GF-D8 (cell line): ENCODE measurements at regions not wholly inside any gene's neighbourhood (a gene's known extent, or its start where the extent isn't known, plus 50 kb on each side); places are given as distances from the start of the nearest gene placed in this dataset.

ENCODE experiments used
- DNase-seq: peaks from one replicate; lab custom pipeline; 2025; lab: John Stamatoyannopoulos, UW

DNA sequence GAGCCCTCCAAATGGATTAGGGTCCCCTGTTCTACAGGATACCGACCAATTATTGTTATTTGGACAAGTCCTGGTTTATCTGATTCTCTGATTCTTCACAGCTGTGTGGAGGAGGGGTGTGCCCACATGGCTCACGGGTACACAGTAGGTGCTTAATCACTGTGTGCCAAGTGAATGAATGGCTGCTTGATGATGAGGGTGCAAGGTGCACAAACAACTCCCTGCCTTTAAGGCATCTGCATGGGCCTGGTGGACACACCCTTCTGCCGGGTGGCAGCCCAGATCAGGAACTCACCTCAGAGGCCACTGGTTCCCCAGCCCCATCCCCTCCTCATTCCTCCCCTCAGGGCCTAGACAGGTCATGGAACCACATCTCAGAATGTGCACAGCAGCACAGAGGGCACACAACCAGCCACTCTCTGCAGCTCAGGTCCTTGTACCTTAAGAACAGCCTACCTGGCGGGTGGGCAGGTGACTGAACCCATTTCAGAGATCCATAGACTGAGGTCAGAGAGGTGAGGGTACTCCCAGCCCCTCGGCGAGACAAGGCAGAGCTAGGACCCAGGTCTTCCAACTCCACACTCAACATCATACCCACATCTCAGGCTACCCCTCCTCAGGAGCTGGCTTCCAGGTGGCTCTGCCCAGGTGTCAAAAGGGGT, 50.3 kb downstream of the SHANK2 start:
- no peak for DNase-seq

DNA sequence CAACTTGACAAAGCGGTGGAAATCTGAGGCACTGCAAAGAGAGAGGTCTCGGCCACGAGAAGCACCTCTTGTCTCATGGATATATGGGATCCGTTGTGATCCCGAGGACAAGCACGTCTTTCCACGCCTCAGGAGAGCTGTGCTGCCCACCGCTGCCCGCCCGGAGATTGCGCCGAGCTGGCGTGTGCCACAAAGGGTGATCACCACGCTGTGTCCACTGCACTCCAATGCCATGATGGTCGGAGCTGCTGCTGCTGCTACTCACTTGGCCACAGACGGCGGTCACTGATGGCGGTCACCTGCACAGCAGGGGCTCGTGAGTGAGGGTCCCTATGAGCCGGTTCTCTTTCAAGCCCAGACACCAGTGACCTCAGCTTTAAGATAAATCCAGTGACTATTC, 51.1 kb downstream of the SHANK2 start:
- DNase-seq, result no peak

DNA sequence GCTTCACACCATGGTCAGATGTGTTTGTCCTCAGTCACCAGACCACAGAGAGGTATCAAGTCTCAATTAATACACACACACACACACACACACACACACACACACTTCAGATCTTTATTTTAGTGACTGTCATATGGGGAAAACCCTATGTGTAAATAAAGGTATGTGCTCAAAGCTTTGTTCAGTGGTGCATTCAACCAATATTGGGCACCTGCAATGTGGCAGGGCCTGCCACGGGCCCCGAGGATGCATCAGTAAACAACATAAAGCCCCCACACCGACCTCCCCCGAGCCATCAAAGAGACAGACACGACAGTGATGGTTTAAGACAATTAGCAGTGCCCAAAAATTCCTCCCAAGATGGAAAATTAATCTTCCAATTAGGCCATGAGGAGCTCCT, 51.6 kb downstream of the SHANK2 start:
- no peak for DNase-seq

DNA sequence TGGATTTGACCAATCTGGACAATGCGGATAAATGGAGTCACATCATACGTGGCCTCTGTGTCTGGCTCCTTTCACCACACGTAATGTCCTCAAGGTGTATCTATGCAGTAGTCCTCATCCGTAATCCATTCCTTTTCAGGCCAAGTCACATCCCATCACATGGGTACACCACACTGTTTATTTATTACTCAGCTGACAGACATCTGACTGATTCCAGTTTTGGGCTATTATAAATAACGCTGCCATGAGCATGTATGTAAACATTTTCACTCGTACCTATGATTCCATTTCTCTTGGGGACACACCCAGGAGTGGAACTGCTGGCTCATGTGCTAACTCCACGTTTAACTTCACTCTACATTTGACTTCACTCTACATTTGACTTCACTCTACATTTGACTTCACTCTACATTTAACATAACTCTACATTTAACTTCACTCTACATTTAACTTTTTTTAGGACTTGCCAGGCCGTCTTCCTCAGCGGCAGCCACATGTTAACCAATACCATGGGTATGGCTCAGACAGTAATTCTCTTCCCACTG, 52.1 kb downstream of the SHANK2 start:
- DNase-seq, result no peak

DNA sequence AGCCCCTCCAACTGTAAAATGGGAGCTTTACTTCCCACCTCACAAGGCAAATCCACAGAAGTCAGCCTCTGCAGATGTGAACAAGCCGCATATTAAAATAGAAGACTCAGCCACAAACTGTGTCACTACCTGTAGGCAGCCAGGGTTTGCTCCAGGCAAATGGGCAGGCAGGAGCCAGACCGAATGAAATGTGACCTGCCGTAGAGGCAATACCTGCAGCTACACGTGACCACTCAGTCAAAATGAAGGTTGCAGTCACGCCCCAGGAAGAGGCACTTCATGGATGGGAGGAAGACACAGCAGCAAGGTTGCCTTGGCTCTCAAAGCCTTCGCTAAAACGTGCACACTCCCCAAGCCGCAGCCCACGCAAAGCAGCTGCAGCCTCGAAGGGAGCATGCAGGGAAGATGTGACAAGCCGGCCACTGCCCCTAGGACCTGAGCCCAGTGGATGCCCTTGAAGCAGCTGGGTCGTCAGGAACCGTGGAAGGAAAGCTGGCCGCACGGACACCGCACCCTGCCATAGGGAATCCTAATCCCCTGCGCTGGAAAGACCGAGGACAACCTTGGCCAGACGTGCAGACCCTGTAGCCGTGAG, 53.1 kb downstream of the SHANK2 start:
- DNase-seq, result no peak

DNA sequence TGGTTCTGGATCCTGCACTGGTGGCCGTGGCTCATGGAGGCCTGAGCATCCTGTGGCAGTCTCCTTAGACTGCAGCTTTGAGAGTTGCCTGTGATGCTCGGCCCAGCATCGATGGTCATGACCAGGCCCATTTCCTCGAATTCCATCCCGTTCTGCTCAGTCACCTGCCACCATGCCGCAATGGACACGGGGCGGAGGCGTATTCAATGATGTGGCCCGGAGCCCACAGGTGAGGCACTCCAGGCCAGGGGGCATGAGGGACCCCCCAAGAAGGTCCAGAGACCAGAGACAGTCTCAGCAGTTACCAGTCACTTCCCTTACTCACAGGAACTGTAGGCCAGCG, 53.6 kb downstream of the SHANK2 start:
- no peak for DNase-seq

DNA sequence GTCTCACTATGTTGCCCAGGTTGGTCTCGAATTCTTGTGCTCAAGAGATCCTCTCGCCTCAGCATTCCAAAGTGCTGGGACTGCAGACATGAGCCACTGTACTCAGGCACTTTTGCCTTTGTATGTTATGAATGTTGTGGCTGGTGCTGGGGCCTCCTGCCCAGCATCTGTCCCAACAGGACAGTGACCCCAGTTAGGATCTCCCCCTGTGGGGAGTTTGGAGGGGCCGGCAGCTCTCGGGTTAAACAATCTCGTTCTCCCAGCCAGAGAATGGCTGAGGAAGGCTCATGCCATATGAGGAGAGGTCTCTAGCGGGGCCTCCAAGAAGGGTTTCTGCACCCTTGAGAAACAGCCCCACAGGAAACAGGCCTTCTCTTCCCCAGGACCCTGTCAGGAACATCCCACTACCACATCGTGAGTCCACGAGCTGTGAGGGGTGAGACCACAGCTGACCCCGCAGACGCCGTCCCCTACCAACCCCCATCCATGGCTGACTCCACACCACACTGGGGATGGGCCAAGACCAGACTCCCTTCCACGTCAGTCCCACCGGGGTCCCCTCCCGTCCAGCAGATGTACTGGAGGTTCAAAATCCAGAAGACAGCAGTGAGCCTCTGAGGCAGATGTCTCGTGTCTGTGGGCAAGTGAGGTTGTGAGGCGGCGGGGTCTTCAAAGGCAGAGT, 54.1 kb downstream of the SHANK2 start:
- DNase-seq, result no peak

DNA sequence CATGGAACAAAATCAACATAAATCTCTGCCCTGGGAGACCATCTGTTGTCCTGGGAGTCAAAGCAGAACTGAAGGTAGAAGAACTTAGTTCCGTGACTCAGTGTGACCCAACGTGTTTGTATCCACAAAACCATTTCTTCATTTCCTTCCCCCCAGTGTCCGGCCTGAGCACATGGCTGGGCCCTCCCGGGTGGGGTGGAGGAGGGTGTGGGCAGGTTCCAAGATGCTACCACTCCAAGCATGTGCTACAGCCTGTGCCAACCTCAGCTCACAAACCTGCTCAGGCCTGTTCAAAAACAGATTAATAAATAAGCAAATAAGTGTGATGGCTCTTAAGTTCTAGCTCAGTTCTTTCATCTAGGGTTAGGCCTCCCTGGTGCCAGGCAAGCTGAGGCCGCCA, 55.3 kb downstream of the SHANK2 start:
- DNase-seq, result no peak

DNA sequence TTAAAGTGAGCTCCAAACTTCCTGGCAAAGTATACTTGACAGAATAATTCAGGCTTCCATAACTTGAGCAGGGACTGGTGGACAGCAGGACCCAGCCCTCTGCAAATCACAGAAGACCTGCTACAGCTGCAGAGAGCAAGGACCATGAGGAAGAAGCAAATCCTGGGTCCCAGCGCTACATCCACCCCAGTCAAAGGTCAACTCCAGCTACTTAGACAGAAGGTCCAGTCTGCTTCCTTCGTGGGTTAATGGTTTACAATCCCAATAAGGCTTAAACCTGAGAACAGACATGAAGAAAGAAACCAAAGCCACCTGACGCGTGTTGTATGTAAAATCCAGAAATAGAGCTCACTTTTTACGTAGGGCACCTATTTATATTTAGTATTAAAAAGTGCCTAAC, 57.7 kb downstream of the SHANK2 start:
- DNase-seq, result no peak

DNA sequence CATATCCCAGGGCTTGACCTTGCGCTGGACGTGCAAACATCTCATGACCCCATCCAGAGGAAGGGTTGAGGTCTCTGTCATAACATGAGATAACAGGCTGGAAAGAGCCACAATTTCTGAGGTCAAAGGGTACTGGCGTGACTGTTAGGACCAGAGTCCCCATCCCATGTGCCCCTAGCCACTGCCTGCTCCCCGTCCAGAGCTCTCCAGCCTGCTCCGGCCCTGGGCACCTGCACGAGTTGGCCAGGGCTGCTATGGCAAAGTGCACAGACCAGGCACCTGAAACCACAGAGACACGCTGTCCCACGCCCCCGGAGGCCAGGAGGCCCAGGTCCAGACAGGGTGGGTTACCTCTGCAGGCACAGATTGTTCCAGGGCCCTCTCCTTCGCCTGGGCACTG, 58.9 kb downstream of the SHANK2 start:
- no peak for DNase-seq

DNA sequence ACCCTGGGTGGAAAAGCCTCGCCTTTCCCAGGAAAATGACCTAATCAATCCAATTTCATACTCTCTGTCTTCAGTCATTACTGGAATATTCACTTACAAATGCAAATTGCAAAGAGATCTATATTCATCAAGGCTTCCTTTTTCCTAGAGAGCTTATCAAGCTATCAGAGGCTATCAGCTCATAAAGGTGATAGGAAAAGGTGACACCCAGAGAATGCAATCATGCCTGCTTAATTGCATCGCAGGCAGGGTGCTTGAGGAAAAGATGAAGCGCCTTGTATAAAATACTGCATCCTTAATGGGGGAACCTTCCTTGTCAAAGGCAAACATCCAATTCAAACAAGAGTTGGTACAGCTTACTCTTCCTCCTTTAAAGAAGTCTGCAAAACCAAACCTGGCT, 59.7 kb downstream of the SHANK2 start:
- DNase-seq, result no peak

DNA sequence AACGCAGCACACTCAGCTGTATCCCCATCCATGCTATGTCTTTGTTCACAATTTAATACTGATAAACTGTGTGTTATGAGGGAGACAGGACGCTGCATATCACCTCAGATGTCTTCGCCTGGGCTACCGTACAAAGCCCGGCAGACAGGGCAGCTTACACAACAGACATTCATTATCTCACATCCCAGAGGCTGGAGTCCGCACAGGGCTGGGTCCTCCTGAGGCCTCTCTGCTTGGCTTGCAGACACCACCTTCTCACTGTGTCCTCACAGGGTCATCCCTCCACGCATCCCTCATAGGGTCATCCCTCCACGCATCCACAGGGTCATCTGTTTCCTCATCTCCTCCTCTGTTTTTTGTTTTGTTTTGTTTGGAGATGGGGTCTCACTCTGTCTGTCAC, 61.2 kb downstream of the SHANK2 start:
- no peak for DNase-seq

DNA sequence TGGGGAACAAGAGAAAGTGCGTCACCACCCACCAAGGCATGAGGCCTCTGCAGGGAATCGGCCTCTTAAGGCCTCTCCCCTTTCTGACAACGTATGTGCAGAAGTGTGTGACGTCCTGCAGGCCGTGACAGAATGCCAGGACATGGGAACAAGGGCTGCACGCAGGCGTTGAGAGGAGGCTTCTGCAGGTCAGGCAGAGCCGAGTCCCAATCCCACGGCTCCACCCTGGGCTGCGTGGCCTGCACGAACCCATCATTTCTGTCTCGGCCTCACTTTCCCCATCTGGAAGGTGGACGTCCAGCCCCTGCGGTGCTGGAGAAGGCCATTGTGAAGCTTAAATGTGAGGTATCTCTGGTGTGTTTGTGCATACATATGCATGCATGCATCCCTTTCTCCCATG, 61.8 kb downstream of the SHANK2 start:
- no peak for DNase-seq

DNA sequence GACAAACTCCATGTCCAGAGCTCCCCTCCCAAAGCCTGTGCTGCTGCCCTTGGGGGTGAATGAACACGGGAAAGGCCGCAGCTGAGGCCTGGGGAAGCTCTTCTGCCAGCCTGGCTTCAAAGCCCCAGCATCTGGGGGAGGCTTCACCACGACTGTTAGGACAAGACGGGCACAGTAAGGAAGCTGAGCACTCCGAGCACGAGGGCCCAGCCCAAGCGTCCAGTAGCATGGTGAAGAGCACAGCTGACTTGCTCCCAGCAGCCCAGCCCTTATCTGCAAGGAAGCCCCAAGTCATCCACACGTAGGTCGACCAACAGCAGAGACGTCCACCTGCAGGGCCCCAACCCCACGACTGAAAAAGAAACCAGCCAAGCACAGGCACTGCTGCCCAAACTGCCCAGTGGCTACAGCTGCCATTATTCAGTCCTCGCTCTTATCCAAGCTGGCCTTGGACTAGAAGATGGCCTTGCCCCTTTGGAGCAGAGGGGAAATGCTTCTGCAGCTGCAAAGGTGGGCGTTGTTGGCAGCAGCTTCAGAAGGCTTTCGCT, 62.5 kb downstream of the SHANK2 start:
- DNase-seq, result no peak

DNA sequence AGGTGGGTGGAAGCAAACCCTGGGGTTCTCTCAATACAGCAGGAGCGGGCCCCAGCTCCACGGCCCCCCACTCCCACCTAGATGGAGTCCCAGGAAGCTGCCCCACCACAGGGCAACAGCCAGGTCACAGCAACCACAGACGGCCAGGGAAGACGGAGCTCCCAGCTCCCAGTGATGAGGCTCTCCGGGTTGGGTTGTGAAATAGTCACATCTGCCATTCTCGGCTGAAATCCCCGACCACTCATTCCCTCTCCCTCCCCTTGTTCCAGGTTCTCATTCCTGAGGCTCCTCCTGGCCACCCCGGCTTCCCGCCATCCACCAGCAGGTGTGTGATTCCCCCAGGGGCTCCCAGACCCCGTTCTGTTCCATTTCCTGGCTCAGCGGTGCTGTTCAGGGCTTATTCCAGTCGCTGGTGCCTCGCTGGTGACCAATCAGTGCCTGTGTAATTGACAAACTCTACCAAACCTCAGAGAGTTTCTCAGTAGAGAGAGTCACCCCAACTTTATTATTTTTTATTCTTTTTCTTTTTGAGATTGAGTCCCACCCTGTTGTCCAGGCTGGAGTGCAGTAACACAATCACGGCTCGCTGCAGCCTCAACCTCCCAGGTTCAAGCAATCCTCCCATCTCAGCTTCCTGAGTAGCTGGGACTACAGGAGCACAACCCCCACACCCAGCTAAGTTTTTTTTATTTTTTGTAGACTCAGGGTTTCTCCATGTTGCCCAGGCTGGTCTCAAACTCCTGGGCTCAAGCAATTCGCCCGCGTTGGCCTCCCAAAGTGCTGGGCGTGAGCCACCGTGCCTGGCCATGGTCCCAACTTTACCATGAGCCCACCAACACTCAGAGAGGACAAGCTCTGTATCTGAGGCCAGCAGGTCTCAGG, 63.2 kb downstream of the SHANK2 start:
- no peak for DNase-seq

DNA sequence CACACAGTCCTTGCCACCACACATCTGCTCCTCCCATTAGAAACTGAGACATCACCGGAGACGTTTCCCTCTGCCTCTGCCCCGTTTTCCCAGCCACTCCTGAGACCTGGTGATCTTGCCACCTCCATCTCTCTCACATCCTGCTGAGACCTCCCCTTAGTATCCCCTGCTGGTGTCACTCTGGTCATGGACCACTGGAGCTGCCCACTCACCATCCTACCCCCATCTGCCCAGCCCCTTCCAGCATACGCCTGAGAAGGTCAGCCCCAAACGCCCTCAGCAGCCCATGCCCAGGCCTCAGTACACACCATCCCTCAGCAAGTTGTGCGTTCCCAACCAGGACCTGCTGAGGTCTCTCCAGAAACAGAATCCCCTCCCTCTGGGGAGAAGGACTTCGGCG, 64.3 kb downstream of the SHANK2 start:
- DNase-seq, result no peak

DNA sequence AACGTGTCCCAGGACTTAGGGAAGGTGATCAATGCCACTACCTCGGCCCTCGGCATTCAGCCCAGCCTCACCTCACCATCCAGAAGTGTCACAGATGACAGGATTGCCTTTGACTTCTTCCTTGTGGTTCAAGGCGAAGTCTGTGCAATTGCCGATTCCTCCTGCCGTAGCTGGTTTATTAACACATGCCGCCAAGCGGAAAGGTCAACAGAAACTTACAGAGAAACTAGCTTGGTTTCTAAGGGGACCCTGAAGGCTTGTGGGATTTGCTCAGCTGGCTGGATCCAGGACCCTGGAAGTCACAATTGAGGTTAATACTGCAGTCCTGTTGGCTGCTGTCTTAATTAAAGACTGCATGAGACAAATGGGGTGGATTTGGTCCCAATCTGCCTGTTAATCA, 65.6 kb downstream of the SHANK2 start:
- no peak for DNase-seq

DNA sequence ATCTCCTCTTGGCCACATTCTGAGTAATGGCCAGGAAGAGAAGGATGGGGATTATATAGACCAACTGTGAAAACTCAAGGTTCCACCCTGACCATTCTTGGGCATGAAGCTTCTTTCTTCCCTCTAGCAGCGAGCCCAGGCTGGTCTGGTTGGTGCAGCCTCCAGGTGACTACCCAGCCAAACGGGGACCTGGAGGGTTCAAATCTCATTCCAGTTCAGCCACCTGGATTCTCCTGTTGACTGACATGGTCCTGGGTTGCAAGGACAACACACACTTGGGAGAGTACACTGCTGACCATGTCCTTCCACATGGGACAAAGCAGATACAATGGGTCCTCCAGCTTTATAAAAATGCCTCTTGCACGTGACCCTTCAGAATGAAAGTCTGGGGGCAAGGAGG, 67.0 kb downstream of the SHANK2 start:
- no peak for DNase-seq

DNA sequence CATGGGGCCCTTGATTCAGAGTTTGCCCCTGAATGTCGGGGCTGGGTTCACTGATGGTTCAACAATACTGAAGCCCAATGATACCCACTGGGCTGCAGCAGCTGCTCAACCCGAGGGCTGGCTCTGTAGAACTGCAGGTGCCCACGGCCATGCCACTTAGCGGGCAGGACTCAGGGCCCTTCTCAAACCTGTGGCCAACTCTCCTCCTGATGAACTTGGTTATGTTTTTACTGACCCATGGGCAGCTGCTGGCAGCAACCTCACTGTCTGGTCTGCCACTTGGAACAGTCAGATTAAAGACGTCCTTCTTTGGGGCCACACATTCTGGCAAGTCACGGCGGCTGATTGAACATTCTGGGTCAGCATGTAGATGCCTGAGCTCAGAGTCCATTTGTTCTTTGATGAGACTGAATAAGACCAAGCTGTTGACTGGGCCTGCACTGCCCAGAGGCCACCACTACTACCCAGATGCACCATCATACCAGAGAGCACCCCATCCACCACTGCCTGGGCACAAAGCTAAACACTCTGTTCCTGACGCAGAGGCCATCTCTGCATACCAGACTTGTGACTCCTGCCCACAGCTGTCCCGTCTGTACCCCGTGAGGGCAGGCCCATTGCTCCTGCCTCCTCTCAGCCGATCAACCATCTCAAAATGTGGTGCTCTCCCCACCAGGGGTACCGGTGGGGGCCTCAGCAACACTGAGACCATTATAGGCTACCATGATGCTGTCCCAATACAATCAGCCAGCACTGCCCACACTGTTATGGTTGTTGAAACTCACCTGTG, 67.8 kb downstream of the SHANK2 start:
- DNase-seq, result no peak

DNA sequence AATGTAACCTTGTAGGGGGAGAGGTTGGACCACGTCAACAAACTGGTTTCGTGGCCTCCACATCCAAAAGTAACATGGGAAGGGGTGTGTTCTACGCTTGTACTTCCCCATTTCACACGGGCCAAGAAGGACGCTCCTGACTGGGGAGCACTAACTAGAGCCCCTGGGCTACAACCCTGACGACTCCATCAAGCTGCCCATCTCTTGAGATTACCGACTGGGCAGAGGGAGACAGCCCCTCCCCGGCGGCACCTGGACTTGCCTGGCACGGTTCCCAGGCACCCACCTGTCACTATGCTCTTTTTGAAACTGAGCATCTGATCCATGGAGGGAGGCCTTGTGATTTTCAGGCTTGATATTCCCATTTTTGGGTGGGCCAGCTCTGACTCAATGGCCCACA, 68.5 kb downstream of the SHANK2 start:
- DNase-seq, result no peak
